ENCODE measurements at regions not wholly inside any gene's neighbourhood (a gene's known extent, or its start where the extent isn't known, plus 50 kb on each side); places are given as distances from the start of the nearest gene placed in this dataset.

GRCh38 chr1:11418056-11418455, 60.9 kb upstream of the DISP3 start:
- 61% methylated on average over 4 of the region's 4 CpGs for WGBS
- no peak for TF ChIP-seq POLR2A (IDR thresholded peaks at IDR 0.05)
- TF ChIP-seq CTCF (IDR thresholded peaks at IDR 0.05): no peak
- TF ChIP-seq POLR2AphosphoS5 (IDR thresholded peaks at IDR 0.05): no peak
- no peak for DNase-seq (ENCODE audit: low spot score)
- no peak overlapping the region for H3K4me3 ChIP-seq
- H3K36me3 ChIP-seq: no peaks in the 10 kb centered on the region
- H3K27me3 ChIP-seq (replicated peaks; ENCODE audit: insufficient read depth): no peaks in the 10 kb centered on the region
- no peaks in the 10 kb centered on the region for H3K4me1 ChIP-seq (replicated peaks)
- no peak overlapping the region for H3K27ac ChIP-seq
- no peaks in the 10 kb centered on the region for H3K9me3 ChIP-seq
- intact Hi-C loops (cut with DNase I): no loop called here

- intact Hi-C loops (cut with DNase I): no loop called here
- H3K4me1 ChIP-seq (replicated peaks): no peaks in the 10 kb centered on the region
- H3K4me3 ChIP-seq: no peak overlapping the region
- H3K27ac ChIP-seq: peak overlapping the region; percentile 58 to 59
- no peaks in the 10 kb centered on the region for H3K36me3 ChIP-seq
- H3K9me3 ChIP-seq: no peaks in the 10 kb centered on the region
- peak; percentile 50 for DNase-seq (ENCODE audit: low spot score)
- TF ChIP-seq POLR2AphosphoS5 (IDR thresholded peaks at IDR 0.05) (peak; percentile 11), POLR2A (IDR thresholded peaks at IDR 0.05) (no peak)
- no peaks in the 10 kb centered on the region for H3K27me3 ChIP-seq (replicated peaks; ENCODE audit: insufficient read depth)
- 46% methylated on average over 8 of the region's 8 CpGs for WGBS
Observed at GRCh38 chr1:11421443-11421842, 57.5 kb upstream of the DISP3 start.

GRCh38 chr1:11422686-11423085, 56.3 kb upstream of the DISP3 start:
- no peak for TF ChIP-seq POLR2A (IDR thresholded peaks at IDR 0.05)
- no peak for TF ChIP-seq POLR2AphosphoS5 (IDR thresholded peaks at IDR 0.05)
- no peak for TF ChIP-seq CTCF (IDR thresholded peaks at IDR 0.05)
- no peak overlapping the region for H3K4me3 ChIP-seq
- 67% methylated on average over 9 of the region's 9 CpGs for WGBS

GRCh38 chr1:11426617-11427016, 52.3 kb upstream of the DISP3 start:
- no peak overlapping the region for H3K4me3 ChIP-seq
- DNase-seq (ENCODE audit: low spot score): no peak
- no peak overlapping the region for H3K27ac ChIP-seq
- TF ChIP-seq POLR2AphosphoS5 (IDR thresholded peaks at IDR 0.05): no peak
- no peak for TF ChIP-seq CTCF (IDR thresholded peaks at IDR 0.05)
- TF ChIP-seq POLR2A (IDR thresholded peaks at IDR 0.05): no peak
- no peaks in the 10 kb centered on the region for H3K4me1 ChIP-seq (replicated peaks)
- WGBS: 97% methylated on average over 4 of the region's 4 CpGs
- intact Hi-C loops (cut with DNase I): no loop called here
- H3K27me3 ChIP-seq (replicated peaks; ENCODE audit: insufficient read depth): no peaks in the 10 kb centered on the region
- no peaks in the 10 kb centered on the region for H3K36me3 ChIP-seq
- H3K9me3 ChIP-seq: no peaks in the 10 kb centered on the region

More at GRCh38 chr1:11422686-11423085, 56.3 kb upstream of the DISP3 start:
- H3K27me3 ChIP-seq (replicated peaks; ENCODE audit: insufficient read depth): no peaks in the 10 kb centered on the region
- intact Hi-C loops (cut with DNase I): no loop called here
- no peaks in the 10 kb centered on the region for H3K36me3 ChIP-seq
- peak overlapping the region; percentile 58 to 59 for H3K27ac ChIP-seq
- H3K4me1 ChIP-seq (replicated peaks): no peaks in the 10 kb centered on the region
- no peak for DNase-seq (ENCODE audit: low spot score)
- H3K9me3 ChIP-seq: no peaks in the 10 kb centered on the region

- Histone ChIP-seq H3K4me3 (no peak overlapping the region), H3K36me3 (no peaks in the 10 kb centered on the region), H3K4me1 (replicated peaks) (no peaks in the 10 kb centered on the region), H3K9me3 (no peaks in the 10 kb centered on the region), H3K27ac (no peak overlapping the region), H3K27me3 (replicated peaks; ENCODE audit: insufficient read depth) (no peaks in the 10 kb centered on the region)
- DNase-seq (ENCODE audit: low spot score): no peak
- 77% methylated on average over 13 of the region's 13 CpGs for WGBS
- intact Hi-C loops (cut with DNase I): no loop called here
- TF ChIP-seq CTCF (IDR thresholded peaks at IDR 0.05) (no peak), POLR2A (IDR thresholded peaks at IDR 0.05) (no peak), POLR2AphosphoS5 (IDR thresholded peaks at IDR 0.05) (no peak)
Observed at GRCh38 chr1:11428789-11429188, 50.2 kb upstream of the DISP3 start.
